Activated CD4-positive, alpha-beta T cell treated with anti-CD3 and anti-CD28 coated beads, Interleukin-2, amount 10 ng/mL, durations not matched to agents 24 days and 14 days (primary cell): ENCODE measurements at regions not wholly inside any gene's neighbourhood (a gene's known extent, or its start where the extent isn't known, plus 50 kb on each side); places are given as distances from the start of the nearest gene placed in this dataset.
"Not testable (repeated sequence)": the region's sequence is repeated elsewhere in the genome, so short reads cannot be mapped to it uniquely, and the experiment has no call there.

Experiments used
- DNase-seq: peaks from one replicate; pipeline ENCODE4 v3.0.0; 2022
- H3K27ac Mint-ChIP-seq: one replicate; pipeline ENCODE4 v1.8.0; 2022; ENCODE audit warnings: mild to moderate bottlenecking, mixed read lengths
- H3K27me3 Mint-ChIP-seq: one replicate; pipeline ENCODE4 v1.8.0; 2022; ENCODE audit warnings: mixed read lengths
- H3K36me3 Mint-ChIP-seq: one replicate; pipeline ENCODE4 v1.8.0; 2022; ENCODE audit warnings: low read depth, mild to moderate bottlenecking, mixed read lengths
- H3K4me1 Mint-ChIP-seq: one replicate; pipeline ENCODE4 v1.8.0; 2021; ENCODE audit warnings: mixed read lengths
- H3K4me3 Mint-ChIP-seq: one replicate; pipeline ENCODE4 v1.8.0; 2022; ENCODE audit warnings: mild to moderate bottlenecking, moderate library complexity, mixed read lengths
- H3K9me3 Mint-ChIP-seq: one replicate; pipeline ENCODE4 v1.8.0; 2021; ENCODE audit warnings: mixed read lengths
- intact Hi-C: fragments of 100-400 bp; cut with micrococcal nuclease; formaldehyde crosslinking; loops from one replicate; pipeline ENCODE4 v1.15.1; 2023

- intact Hi-C loops: no loop called here
- Mint-ChIP-seq H3K27me3 (no peaks in the 10 kb centered on the region), H3K4me1 (no peaks in the 10 kb centered on the region), H3K27ac (no peak overlapping the region), H3K36me3 (no peaks in the 10 kb centered on the region), H3K9me3 (no peaks in the 10 kb centered on the region), H3K4me3 (no peak overlapping the region)
- DNase-seq: no peak
Measured at GRCh38 chr3:87495938-87496337, 219.6 kb upstream of the POU1F1 start.

GRCh38 chr3:87494264-87494663 is 217.9 kb upstream of the POU1F1 start:
- no peaks in the 10 kb centered on the region for H3K27me3 Mint-ChIP-seq
- H3K27ac Mint-ChIP-seq: no peak overlapping the region
- intact Hi-C loops: no loop called here
- DNase-seq: no peak
- H3K4me3 Mint-ChIP-seq: no peak overlapping the region
- no peaks in the 10 kb centered on the region for H3K9me3 Mint-ChIP-seq
- no peaks in the 10 kb centered on the region for H3K36me3 Mint-ChIP-seq
- no peaks in the 10 kb centered on the region for H3K4me1 Mint-ChIP-seq

GRCh38 chr3:87491843-87492242 is 215.5 kb upstream of the POU1F1 start:
- no peaks in the 10 kb centered on the region for H3K27me3 Mint-ChIP-seq
- no peaks in the 10 kb centered on the region for H3K4me1 Mint-ChIP-seq
- H3K4me3 Mint-ChIP-seq: no peak overlapping the region
- H3K27ac Mint-ChIP-seq: no peak overlapping the region
- DNase-seq: no peak
- H3K9me3 Mint-ChIP-seq: no peaks in the 10 kb centered on the region
- H3K36me3 Mint-ChIP-seq: no peaks in the 10 kb centered on the region
- intact Hi-C loops: no loop called here

GRCh38 chr3:87489892-87490291 is 213.5 kb upstream of the POU1F1 start:
- no peak for DNase-seq
- intact Hi-C loops: no loop called here
- Mint-ChIP-seq H3K27ac (no peak overlapping the region), H3K4me3 (no peak overlapping the region), H3K4me1 (no peaks in the 10 kb centered on the region), H3K36me3 (no peaks in the 10 kb centered on the region), H3K27me3 (no peaks in the 10 kb centered on the region), H3K9me3 (no peaks in the 10 kb centered on the region)

GRCh38 chr3:87488765-87489164 is 212.4 kb upstream of the POU1F1 start:
- intact Hi-C loops: no loop called here
- Mint-ChIP-seq H3K27me3 (no peaks in the 10 kb centered on the region), H3K27ac (no peak overlapping the region), H3K4me3 (no peak overlapping the region), H3K36me3 (no peaks in the 10 kb centered on the region), H3K9me3 (no peaks in the 10 kb centered on the region), H3K4me1 (no peaks in the 10 kb centered on the region)
- no peak for DNase-seq

GRCh38 chr3:87486635-87487034 is 210.3 kb upstream of the POU1F1 start:
- H3K27me3 Mint-ChIP-seq, H3K9me3 Mint-ChIP-seq, H3K27ac Mint-ChIP-seq, DNase-seq, intact Hi-C loops, H3K4me3 Mint-ChIP-seq, H3K36me3 Mint-ChIP-seq, H3K4me1 Mint-ChIP-seq: not testable (repeated sequence)

DNA sequence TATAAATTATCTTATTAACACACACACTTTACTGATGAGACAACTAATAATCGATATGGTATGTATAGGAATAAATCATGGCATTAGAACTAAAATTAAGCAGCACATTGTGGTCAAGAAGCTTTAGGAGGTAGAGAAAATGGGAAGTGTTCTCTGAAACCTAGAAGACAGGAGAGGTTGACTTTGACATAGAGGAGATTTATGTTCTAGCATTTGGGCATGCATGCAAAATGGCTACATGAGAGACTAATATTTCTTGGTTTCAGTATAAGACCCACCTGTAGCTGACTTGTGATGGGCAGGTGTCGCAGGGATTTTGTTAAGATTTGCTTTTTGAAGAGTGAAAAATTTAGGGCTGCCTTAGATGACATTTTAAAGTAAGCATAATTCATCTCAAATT is 209.7 kb upstream of the POU1F1 start:
- DNase-seq: no peak
- Mint-ChIP-seq H3K27ac (no peak overlapping the region), H3K4me1 (no peaks in the 10 kb centered on the region), H3K9me3 (no peaks in the 10 kb centered on the region), H3K4me3 (no peak overlapping the region), H3K36me3 (no peaks in the 10 kb centered on the region), H3K27me3 (no peaks in the 10 kb centered on the region)
- intact Hi-C loops: no loop called here

GRCh38 chr3:87478716-87479115 is 202.3 kb upstream of the POU1F1 start:
- no peak overlapping the region for H3K4me3 Mint-ChIP-seq
- intact Hi-C loops: no loop called here

DNA sequence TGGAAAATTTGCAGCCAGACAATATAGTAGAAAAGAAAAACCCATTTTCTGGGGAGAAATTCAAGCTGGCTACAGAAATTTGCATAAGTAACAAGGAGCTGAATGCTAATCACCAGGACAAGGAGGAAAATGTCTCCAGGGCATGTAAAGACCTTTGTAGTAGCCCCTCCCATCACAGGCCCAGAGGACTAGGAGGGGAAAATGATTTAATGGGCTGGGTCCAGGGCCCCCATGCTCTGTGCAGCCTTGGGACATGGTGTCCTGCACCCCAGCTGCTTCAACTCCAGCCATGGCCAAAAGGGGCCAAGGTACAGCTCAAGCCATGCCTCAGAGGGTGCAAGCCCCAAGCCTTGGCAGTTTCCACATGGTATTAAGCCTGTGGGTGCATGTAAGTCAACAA is 197.6 kb upstream of the POU1F1 start:
- no peaks in the 10 kb centered on the region for H3K36me3 Mint-ChIP-seq
- no peak overlapping the region for H3K4me3 Mint-ChIP-seq
- H3K27ac Mint-ChIP-seq: no peak overlapping the region
- intact Hi-C loops: no loop called here
- no peaks in the 10 kb centered on the region for H3K4me1 Mint-ChIP-seq
- no peaks in the 10 kb centered on the region for H3K27me3 Mint-ChIP-seq
- H3K9me3 Mint-ChIP-seq: no peaks in the 10 kb centered on the region
- no peak for DNase-seq

More at GRCh38 chr3:87478716-87479115, 202.3 kb upstream of the POU1F1 start:
- no peaks in the 10 kb centered on the region for H3K4me1 Mint-ChIP-seq
- H3K36me3 Mint-ChIP-seq: no peaks in the 10 kb centered on the region
- no peak overlapping the region for H3K27ac Mint-ChIP-seq
- DNase-seq: no peak
- no peaks in the 10 kb centered on the region for H3K9me3 Mint-ChIP-seq
- no peaks in the 10 kb centered on the region for H3K27me3 Mint-ChIP-seq

DNA sequence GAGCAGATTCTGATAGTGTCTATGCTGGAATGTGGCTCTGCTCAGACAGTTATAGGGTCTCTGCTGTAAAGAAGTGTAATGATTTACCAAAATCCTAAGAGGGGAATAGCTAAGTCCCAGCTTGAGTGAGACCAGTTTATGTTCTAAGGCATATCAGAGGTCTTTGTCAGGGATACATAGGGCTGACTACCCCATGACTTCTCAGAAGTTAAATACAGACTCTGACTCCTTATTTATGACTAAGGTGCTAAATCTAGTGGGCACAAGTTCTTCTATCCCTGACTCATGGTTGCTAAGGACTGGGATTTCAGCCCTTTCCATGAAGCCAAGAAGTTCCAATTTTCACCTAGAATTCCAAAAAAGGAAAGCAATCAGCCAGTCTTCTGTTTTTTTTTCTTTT is 192.6 kb upstream of the POU1F1 start:
- Mint-ChIP-seq H3K4me3 (no peak overlapping the region), H3K4me1 (no peaks in the 10 kb centered on the region), H3K27me3 (no peaks in the 10 kb centered on the region), H3K27ac (no peak overlapping the region), H3K36me3 (no peaks in the 10 kb centered on the region), H3K9me3 (no peaks in the 10 kb centered on the region)
- intact Hi-C loops: no loop called here
- DNase-seq: no peak

- intact Hi-C loops: no loop called here
- H3K4me1 Mint-ChIP-seq: no peaks in the 10 kb centered on the region
Measured at GRCh38 chr3:87468235-87468634, 191.9 kb upstream of the POU1F1 start.

DNA sequence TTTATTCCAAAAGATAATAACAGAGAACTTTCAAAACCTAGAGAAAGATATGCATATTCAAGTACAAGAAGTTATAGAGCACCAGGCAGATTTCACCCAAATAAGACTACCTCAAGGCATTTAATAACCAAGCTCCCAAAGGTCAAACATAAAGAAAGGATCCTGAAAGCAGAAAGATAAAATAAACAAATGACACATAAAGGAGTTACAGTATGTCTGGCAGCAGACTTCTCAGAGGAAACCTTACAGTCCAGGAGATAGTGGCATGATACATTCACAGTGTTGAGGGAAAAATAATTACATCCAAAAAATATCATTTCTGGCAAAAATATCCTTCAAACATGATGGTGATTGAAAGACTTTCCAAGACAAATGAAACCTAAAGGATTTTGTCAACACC is 185.8 kb upstream of the POU1F1 start:
- no peaks in the 10 kb centered on the region for H3K27me3 Mint-ChIP-seq
- intact Hi-C loops: no loop called here
- no peaks in the 10 kb centered on the region for H3K36me3 Mint-ChIP-seq
- H3K4me3 Mint-ChIP-seq: no peak overlapping the region
- H3K4me1 Mint-ChIP-seq: no peaks in the 10 kb centered on the region
- no peak for DNase-seq
- H3K9me3 Mint-ChIP-seq: no peaks in the 10 kb centered on the region
- no peak overlapping the region for H3K27ac Mint-ChIP-seq

More at GRCh38 chr3:87468235-87468634, 191.9 kb upstream of the POU1F1 start:
- Mint-ChIP-seq H3K36me3 (no peaks in the 10 kb centered on the region), H3K27ac (no peak overlapping the region), H3K9me3 (no peaks in the 10 kb centered on the region), H3K27me3 (no peaks in the 10 kb centered on the region), H3K4me3 (no peak overlapping the region)
- no peak for DNase-seq

DNA sequence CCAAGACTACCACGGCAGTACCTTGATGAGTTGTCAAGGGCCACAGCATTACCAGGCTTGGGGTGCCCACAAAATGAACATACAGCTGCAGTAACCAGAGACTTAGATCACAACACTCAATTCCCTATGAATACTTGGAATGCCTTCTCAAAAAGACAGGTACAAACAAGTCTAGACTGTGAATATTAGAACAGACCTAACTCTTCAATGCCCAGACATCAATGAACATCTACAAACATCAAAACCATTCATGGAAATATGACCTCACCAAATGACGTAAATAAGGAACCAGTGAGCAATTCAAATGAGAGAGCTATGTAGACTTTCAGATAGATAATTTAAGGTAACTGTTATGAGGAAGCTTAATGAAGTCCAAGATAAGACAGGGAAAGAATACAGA is 185.1 kb upstream of the POU1F1 start:
- no peak for DNase-seq
- H3K36me3 Mint-ChIP-seq: no peaks in the 10 kb centered on the region
- intact Hi-C loops: no loop called here
- H3K27ac Mint-ChIP-seq: no peak overlapping the region
- H3K4me3 Mint-ChIP-seq: no peak overlapping the region
- no peaks in the 10 kb centered on the region for H3K4me1 Mint-ChIP-seq
- H3K27me3 Mint-ChIP-seq: no peaks in the 10 kb centered on the region
- H3K9me3 Mint-ChIP-seq: no peaks in the 10 kb centered on the region

GRCh38 chr3:87461036-87461435 is 184.7 kb upstream of the POU1F1 start:
- Mint-ChIP-seq H3K27me3 (no peaks in the 10 kb centered on the region), H3K27ac (no peak overlapping the region), H3K4me3 (no peak overlapping the region), H3K4me1 (no peaks in the 10 kb centered on the region), H3K36me3 (no peaks in the 10 kb centered on the region), H3K9me3 (no peaks in the 10 kb centered on the region)
- intact Hi-C loops: no loop called here
- no peak for DNase-seq

DNA sequence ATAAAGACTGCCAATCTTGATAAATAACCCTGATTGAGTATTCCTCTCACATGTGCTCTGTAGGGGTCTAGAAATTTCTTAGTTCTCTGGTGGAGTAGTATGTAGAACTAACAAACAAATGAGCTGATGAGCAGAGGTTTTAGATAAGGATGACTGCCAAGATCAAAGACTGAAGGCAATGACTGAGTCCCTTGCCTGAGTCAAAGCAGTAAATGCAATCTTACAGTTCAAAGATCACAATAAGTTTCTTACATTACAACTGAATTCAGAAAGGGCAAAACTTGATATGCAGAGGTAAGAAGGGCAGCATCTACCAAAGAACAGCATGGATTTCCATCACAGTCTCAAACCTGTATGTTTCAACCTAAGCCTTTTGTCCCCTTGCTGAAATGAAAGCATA is 172.2 kb upstream of the POU1F1 start:
- H3K4me3 Mint-ChIP-seq: no peak overlapping the region
- H3K27ac Mint-ChIP-seq: no peak overlapping the region
- peaks cover 4% of the 10 kb centered on the region for H3K9me3 Mint-ChIP-seq
- DNase-seq: no peak
- intact Hi-C loops: no loop called here
- no peaks in the 10 kb centered on the region for H3K4me1 Mint-ChIP-seq
- no peaks in the 10 kb centered on the region for H3K36me3 Mint-ChIP-seq
- no peaks in the 10 kb centered on the region for H3K27me3 Mint-ChIP-seq
